ENCODE measurements at regions not wholly inside any gene's neighbourhood (a gene's known extent, or its start where the extent isn't known, plus 50 kb on each side); places are given as distances from the start of the nearest gene placed in this dataset.

DNA sequence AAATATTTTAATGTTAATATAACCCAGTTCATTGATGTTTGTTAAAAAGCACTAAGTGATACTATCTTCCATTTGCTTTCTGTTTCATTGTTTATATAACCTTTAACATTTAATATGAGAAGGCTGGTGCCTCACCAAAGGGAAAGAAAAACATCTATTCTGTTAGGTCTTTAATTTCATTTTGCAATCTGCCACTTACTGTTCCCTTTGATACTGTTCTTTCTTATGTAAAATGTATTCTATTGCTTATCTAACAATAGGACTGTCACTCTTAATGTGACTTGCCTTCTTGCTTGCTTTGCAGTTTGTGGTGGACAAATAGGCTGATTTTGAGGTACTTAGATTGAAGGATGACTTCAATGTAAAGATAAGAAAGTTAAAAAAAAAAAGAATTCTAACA, 1666.1 kb upstream of the DDX18 start:
- Histone ChIP-seq H3K27me3 (ENCODE audit: low read length) (no peaks in the 10 kb centered on the region), H3K27ac (ENCODE audit: low read depth, low read length) (no peak overlapping the region), H2AFZ (ENCODE audit: low read depth, low read length, severe bottlenecking) (no peak overlapping the region), H4K20me1 (ENCODE audit: low read depth, low read length) (no peaks in the 10 kb centered on the region), H3K79me2 (ENCODE audit: insufficient read depth, low read length) (no peaks in the 10 kb centered on the region), H3K4me2 (ENCODE audit: low read depth, low read length, poor library complexity, severe bottlenecking) (no peak overlapping the region), H3K9me2 (replicated peaks; ENCODE audit: insufficient read depth, low read length) (no peaks in the 10 kb centered on the region), H3F3A (ENCODE audit: insufficient read depth) (no peaks in the 10 kb centered on the region), H3K4me3 (ENCODE audit: insufficient read depth, low read length, poor library complexity, severe bottlenecking) (no peak overlapping the region), H3K9me3 (ENCODE audit: insufficient read depth, low read length) (no peaks in the 10 kb centered on the region), H3K9ac (ENCODE audit: low read length) (no peak overlapping the region), H3K36me3 (ENCODE audit: low read length) (no peaks in the 10 kb centered on the region)
- TF ChIP-seq, protein P1, sequence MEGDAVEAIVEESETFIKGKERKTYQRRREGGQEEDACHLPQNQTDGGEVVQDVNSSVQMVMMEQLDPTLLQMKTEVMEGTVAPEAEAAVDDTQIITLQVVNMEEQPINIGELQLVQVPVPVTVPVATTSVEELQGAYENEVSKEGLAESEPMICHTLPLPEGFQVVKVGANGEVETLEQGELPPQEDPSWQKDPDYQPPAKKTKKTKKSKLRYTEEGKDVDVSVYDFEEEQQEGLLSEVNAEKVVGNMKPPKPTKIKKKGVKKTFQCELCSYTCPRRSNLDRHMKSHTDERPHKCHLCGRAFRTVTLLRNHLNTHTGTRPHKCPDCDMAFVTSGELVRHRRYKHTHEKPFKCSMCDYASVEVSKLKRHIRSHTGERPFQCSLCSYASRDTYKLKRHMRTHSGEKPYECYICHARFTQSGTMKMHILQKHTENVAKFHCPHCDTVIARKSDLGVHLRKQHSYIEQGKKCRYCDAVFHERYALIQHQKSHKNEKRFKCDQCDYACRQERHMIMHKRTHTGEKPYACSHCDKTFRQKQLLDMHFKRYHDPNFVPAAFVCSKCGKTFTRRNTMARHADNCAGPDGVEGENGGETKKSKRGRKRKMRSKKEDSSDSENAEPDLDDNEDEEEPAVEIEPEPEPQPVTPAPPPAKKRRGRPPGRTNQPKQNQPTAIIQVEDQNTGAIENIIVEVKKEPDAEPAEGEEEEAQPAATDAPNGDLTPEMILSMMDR (IDR thresholded peaks at IDR 0.05; ENCODE audit: insufficient read depth, low read length, poor library complexity, severe bottlenecking): no peak
- TF ChIP-seq EZH2phosphoT487 (conservative IDR thresholded peaks at IDR 0.05; ENCODE audit: low read length): no peak

DNA sequence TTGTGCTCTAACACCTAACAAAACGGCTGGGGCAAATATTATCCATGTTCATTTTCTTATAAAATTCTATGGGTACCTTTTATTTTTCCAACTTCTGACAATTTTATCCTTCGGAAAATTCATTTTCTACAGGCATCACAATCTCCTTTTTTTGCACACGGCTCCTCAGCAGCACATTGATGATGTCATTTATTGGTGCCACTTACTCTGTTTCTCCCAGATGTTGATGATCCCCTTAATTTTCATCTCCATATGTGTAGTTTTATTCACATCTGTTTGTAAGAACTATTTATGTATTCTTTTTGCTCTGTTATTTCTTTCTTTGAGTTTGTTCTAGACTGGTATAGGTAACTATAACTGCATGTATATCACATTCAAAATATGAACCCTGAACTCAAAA, 1660.8 kb upstream of the DDX18 start:
- H3K79me2 ChIP-seq (ENCODE audit: insufficient read depth, low read length): no peaks in the 10 kb centered on the region
- H3K36me3 ChIP-seq (ENCODE audit: low read length): no peaks in the 10 kb centered on the region
- no peak overlapping the region for H3K4me2 ChIP-seq (ENCODE audit: low read depth, low read length, poor library complexity, severe bottlenecking)
- 0 out of 2 replicates have a peak, but pooled peaks cover 5% of the 10 kb centered on the region for H3K9me3 ChIP-seq (ENCODE audit: insufficient read depth, low read length)
- H3K9me2 ChIP-seq (replicated peaks; ENCODE audit: insufficient read depth, low read length): no peaks in the 10 kb centered on the region
- no peaks in the 10 kb centered on the region for H4K20me1 ChIP-seq (ENCODE audit: low read depth, low read length)
- no peak overlapping the region for H2AFZ ChIP-seq (ENCODE audit: low read depth, low read length, severe bottlenecking)
- H3K9ac ChIP-seq (ENCODE audit: low read length): no peak overlapping the region
- H3K27ac ChIP-seq (ENCODE audit: low read depth, low read length): no peak overlapping the region
- no peak overlapping the region for H3K4me3 ChIP-seq (ENCODE audit: insufficient read depth, low read length, poor library complexity, severe bottlenecking)
- no peaks in the 10 kb centered on the region for H3K27me3 ChIP-seq (ENCODE audit: low read length)
- no peaks in the 10 kb centered on the region for H3F3A ChIP-seq (ENCODE audit: insufficient read depth)
- TF ChIP-seq EZH2phosphoT487 (conservative IDR thresholded peaks at IDR 0.05; ENCODE audit: low read length): no peak
- TF ChIP-seq, protein P1 (IDR thresholded peaks at IDR 0.05; ENCODE audit: insufficient read depth, low read length, poor library complexity, severe bottlenecking): no peak

DNA sequence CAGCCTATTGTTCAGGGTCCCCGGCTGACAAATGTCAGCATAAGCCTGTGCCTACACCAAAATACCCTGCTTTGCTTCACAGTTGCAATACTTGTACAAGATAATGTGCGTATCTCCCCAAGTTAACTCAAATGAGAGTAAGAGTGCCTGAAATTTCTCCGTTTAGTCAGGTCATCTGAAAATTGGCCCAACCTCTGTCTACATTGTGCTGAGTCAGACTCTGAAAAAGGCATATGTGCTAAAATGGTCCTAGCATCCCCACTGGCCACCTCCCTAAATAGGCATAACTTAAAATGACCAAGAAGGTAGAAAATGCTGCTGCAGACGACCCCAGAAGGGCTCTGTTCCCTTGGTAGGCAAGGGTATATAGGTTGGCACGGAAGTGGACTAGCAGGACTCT, 1653.8 kb upstream of the DDX18 start:
- Histone ChIP-seq H3F3A (ENCODE audit: insufficient read depth) (no peaks in the 10 kb centered on the region), H3K36me3 (ENCODE audit: low read length) (no peaks in the 10 kb centered on the region), H3K27me3 (ENCODE audit: low read length) (no peaks in the 10 kb centered on the region), H3K9me2 (replicated peaks; ENCODE audit: insufficient read depth, low read length) (no peaks in the 10 kb centered on the region), H3K4me2 (ENCODE audit: low read depth, low read length, poor library complexity, severe bottlenecking) (no peak overlapping the region), H3K79me2 (ENCODE audit: insufficient read depth, low read length) (no peaks in the 10 kb centered on the region), H2AFZ (ENCODE audit: low read depth, low read length, severe bottlenecking) (no peak overlapping the region), H3K9me3 (ENCODE audit: insufficient read depth, low read length) (no peaks in the 10 kb centered on the region), H3K27ac (ENCODE audit: low read depth, low read length) (no peak overlapping the region), H3K9ac (ENCODE audit: low read length) (no peak overlapping the region), H3K4me3 (ENCODE audit: insufficient read depth, low read length, poor library complexity, severe bottlenecking) (no peak overlapping the region), H4K20me1 (ENCODE audit: low read depth, low read length) (no peaks in the 10 kb centered on the region)
- TF ChIP-seq, protein P1 (IDR thresholded peaks at IDR 0.05; ENCODE audit: insufficient read depth, low read length, poor library complexity, severe bottlenecking): no peak
- no peak for TF ChIP-seq EZH2phosphoT487 (conservative IDR thresholded peaks at IDR 0.05; ENCODE audit: low read length)
